ENCODE measurements at regions not wholly inside any gene's neighbourhood (a gene's known extent, or its start where the extent isn't known, plus 50 kb on each side); places are given as distances from the start of the nearest gene placed in this dataset.
A peak's percentile ranks its signal among the peaks of the same experiment; 100 is the strongest.

DNA sequence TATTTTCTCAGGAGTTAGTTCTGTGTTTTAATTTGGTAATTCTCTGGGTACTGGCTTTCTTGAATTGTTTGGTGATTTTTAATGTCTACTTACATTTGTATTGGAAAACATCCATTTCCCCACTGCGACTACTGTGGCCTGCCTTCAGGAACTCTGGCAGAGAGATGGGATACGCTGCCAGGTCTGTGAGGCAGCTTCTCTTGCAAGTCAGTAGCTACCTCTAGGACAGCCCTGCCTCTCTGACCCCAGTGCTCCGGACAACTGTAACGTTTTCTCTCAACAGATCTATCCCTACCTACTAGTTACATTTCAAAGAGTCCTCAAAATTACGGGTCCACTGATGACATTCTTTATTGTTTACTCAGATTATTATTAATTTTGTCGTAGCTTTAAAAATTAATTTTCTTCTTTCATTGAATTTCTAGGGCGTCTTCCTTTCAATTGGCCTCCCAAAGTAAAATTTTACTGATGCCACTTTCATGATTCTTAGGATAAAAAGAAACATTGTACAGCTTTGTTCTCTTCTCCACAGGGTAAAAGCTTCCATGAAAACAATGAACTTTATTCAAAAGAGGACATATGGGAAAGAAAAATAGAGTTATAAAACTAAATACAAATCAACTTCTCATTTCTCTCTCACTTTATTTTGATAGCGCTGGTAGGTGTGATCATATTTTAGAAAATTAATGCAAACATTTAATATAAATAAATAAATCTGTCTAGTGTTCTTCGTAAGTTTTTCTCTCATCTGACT, 123.2 kb upstream of the GOLGA8J start:
- DNase-seq, result peak in 2 of 56 donors; percentile 17 to 29

DNA sequence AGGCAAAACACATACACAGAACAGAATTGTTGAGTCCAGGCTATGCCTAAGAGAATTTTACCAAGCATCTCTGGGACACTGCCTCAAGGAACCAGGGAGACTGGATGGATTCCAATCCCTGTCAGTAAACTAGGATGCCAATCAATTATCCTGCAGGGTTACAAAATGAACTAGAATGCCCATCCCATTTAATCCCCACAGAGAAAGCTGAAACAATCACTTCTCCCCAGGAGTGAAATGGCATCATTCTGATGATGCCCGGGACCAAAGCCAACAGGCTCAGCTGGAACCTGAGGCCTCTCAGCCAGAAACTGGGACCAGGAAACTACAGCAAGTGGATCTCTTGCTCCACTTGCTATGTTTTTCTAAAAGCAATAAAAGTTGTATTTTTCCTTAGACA, 130.0 kb upstream of the TJP1 start:
- DNase-seq, result peak in 41 of 56 donors; percentile 21 to 85 (median 56)

DNA sequence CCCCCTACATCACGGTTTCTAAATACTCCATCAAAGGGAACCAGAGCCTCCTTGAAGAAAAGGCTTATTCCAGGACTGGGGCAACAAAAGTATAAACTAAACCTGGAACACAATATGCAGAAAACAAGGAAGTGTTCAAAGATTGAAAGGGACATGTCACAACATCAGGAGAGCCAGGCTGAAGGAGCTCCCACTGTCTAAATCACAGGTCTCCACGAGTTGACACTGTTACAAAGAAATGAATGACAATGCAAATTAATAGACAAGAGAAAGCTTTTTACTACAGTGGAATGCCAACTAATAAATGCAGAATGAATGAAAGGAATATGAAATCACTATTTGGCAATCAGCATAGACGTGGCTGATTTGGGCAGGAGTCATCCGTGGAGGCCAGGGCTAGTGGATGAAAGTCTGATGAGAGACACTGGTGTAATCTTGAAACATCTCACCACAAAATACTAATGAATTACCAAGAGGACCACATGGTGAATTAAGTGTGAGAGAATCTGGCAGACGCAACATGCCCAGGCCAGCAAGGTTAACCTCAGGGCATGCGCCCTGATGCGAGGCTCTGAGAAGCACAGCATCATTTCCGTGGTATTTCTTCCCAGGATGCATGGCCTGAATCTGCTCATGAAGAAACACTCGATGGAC, 123.8 kb upstream of the TJP1 start:
- no peak for DNase-seq

DNA sequence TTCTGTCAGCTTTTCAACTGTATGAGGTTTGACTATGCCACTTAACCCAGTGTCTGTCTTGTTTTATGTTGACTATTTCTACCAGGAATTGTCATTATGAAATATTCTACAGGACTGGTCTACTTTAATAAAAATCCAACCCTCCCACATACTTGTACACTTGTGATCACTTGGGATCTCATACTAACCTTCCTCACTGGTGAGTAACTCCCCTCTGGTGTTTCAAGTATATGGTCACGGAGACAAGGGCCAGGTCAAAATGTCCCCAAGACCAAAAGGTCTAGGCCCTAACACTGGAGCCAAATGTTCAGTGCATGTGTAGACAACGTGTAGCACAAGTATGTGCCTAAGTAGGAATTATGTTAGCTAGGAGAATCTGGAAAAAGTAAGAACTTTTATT, 122.7 kb upstream of the TJP1 start:
- no peak for DNase-seq

DNA sequence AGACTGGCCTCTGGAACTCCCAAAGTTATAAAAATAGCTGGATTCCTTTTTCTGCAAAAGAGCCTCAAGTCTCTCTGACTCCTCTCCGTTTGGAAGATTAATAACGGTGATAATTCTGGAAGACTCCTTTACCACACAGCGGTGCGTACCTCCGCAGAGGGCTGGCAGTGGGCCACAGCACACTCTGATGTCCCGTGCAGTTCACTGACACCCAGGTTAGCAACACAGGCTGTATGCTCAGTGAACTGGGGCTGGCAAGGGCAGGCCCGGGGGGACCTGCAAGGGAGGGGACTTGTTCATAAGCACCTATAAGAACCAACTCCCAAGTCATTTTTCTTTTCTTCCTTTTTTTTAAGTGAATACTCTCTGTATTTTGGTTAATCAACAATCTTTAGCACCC, 120.3 kb upstream of the TJP1 start:
- DNase-seq, result peak in 1 of 56 donors; percentile 28

DNA sequence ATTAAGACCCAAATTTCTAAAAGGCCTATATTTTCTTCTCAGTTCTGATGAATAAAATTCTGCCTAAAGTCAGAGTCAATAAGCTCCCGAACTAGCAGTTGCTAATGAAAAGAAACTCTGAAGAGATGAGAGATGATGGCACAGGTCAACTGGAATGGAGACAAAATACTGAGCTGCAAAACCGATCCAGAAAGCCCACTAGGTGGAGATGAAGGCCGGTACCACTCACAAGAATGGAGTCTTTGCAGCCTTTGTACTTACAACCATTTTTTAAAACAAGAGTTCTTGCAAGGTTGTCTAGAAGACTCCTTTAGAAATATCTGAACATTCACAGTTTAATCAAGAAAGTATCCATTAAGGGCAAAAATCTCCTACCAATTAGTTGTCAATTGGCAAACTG, 119.9 kb upstream of the TJP1 start:
- DNase-seq, result peak in 11 of 56 donors; percentile 10 to 55 (median 31)

DNA sequence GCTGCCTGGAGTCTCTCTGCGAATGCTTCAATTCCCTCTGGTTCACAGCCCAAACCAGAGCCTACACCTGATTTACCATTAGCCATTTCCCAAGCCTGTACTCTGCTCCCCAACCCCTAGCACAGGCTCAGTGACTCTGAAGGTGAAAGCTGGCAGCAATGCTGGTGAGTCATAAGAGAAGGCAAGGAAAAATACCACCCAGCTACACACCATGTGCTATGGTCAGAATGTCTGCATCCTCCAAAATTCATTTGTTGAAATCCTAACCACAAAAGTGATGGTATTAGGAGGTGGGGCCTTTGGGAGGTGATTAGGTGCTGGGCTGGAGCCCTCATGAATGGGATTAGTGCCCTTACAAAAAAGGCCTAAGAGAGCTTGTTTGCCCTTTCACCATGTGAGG, 117.1 kb upstream of the TJP1 start:
- DNase-seq, result no peak

DNA sequence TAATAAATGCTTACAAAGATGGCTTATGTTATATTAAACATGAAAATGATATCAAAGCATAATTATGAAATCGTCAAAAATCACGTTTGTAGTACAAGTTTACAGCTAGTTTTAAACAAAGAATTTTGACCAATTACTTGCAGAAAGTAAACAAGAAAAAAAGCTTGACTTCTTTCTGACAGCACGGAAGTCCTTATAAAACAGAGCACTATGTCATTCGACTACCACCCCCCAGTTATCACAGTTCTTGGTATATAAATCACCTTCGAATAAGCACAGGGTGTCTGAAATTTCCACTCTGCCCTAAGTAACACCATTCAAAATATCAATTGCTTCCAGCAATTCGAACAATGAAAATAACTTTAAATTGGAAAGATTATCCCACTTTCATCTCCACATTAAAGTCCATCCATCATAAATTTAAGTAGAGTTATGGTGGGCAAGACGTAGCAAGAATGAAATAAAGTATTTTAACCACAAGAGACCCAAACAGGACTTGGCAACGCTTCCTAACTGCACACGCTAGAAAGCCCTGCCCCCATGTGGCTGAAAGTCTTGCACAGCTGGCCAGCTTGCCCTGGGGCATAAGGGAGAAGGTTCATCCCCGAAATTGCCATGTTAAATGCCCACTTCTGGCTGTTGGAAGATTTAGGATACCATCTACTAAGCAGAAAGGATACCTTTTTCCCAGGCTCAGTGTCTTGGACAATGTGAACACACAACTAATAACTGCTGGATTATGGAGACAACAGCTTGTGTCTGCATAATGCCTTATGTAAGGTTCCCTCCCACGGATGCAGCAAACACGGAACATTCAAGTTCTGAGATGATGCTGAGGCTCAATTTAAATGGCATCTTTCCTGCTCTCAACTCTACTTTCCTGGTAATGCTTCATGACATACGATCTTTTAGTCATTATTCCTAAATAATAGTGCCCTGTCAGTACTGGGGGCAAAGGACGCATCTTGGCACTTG, 116.4 kb upstream of the TJP1 start:
- DNase-seq, result peak in 2 of 56 donors; percentile 22 to 31

DNA sequence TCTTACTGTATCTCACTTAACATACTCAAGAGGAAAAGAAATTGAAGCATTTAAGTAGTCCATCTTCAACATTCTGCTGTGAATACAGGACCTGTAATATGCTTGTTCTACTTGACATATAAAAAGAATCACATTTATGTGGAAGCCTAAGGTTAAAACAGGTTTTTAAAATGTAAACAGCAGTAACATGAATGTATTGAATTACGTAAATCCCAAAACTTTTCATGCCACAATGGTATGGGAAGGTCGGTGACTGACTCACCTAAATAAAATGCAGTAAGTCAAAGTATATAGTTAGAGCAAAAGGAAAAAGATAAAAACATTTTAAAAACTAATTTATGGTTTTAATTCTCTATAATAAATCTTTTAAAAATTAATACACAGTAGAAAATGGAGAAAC, 115.7 kb upstream of the TJP1 start:
- DNase-seq, result no peak

DNA sequence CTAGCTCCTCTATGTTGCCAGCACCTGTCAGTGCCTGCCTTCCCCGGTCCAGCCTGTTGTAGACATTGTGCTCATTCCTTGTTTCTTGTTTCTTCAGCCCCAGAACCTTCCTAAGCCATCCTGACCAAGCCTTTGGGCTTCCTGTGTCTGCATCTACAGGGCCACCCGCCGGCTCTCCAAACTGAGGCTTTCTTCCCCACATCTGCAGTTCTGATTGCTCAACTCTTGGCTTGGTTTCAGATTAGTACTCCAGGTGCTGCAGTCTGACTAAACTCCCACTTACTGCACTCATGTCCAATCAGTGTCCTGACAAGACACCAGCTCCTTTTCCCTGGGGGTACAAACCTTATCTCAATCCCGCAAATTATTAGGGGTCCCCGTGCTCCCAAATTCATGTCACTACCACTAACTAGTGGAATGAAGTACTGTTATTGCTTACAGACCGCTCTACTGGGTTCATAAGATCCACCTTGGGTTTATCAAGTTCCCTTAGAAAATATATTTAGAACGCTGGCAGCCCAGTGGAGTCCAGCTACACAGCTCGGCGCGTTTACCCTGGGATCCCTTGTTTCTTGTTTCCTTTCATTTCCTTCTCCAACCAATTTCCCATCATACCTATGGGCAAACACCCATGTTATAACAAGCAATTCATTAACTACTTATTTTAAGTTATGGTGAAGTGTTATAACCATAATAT, 114.2 kb upstream of the TJP1 start:
- DNase-seq, result no peak

DNA sequence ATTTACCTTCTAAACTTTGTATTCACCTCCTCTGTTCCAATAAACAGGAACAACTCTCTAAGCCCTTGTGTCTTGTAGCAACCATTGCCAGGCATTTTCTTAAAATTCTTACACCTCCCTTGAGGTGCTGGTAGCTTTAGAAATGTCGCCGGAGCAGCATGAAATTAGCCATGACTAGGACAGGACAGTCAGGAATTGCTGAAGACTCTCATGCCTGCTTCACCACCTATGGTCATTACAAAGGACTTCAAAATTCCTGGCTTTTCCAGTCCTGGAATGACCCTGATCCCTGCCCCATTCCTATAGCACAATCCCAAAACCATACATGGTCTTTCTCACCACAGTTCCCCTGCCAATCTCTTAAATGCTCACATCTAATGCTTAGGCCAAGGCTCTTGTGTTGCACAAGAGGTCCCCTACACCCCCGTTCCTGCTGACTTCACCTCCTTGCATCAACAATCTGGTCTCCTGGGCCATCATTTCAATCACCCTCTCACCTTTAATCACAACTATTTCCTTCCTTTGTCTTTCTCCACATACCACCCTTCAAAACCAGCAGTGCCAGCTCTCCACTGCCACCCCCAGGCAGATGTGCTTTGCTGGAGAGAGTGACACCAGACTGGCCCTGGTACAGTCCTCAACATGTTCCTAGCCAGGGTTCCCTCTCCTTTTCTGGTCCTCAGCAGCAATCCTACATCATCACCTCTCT, 113.2 kb upstream of the TJP1 start:
- peak in 2 of 56 donors; percentile 17 to 48 for DNase-seq

DNA sequence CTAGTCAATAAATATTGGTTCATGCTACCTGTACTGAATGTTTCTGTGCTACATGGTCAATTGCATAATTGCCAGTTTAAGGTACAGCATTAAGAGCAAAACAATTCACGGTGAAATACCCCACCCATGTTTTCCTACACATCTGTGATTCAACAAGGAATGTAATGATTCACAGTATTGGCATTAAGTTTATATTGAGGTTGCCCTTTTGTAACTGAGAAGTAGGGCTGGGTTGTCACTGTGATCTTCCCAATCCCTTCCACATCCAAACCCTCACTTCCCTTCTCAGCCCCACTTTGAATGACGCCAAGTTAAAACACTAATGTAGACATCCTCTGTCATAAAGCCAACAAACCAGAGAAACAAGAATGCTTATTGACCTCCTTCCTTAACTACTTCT, 112.0 kb upstream of the TJP1 start:
- no peak for DNase-seq

DNA sequence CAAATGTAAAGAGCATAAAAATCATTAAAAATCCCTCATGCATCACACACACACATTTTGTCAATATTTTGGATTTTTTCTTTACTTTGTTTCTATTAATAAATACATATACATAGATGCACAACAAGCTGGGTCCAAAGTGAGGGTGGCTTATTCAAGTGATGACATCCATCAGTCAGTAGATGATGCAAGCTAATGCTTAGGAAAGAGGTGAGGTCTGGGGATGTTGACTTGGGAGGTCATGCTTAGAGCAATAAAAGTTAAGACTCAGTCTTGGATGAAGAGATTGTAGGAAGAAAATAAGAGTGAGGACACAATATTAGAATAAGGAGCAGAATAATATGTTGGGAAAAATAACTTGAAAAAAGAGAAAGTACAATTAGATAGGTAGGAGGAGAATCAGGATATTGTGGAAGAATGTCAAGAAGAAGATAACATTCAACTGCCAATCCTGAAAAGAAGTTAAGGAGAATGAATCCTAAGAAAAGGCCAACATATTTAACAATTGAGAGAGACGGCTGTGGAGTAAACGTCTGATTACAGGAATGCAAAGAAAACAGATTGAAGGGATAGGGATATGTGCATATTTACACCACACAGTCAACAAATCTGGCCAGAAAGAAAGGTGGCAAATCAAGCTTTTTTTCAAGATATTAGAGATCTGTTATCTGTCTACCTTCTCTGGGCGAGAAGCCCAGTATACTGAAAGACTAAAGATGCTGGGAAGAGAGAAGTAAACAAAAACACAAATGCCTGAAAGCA, 111.0 kb upstream of the TJP1 start:
- DNase-seq, result no peak

DNA sequence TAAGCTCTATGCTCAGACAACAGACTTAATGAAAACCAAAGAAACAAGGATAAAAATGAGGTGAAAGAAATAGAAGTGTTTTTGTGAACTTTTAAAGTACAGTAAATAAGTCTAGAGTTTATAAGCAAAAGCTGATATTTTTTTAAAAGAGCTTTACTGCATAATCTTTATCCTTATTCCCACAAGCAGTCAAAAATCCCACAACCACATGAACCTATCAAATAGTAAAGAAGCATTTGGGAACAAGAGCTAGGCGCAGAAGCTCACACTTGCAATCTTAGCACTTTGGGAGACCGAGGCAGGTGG, 103.8 kb upstream of the TJP1 start:
- no peak for DNase-seq

DNA sequence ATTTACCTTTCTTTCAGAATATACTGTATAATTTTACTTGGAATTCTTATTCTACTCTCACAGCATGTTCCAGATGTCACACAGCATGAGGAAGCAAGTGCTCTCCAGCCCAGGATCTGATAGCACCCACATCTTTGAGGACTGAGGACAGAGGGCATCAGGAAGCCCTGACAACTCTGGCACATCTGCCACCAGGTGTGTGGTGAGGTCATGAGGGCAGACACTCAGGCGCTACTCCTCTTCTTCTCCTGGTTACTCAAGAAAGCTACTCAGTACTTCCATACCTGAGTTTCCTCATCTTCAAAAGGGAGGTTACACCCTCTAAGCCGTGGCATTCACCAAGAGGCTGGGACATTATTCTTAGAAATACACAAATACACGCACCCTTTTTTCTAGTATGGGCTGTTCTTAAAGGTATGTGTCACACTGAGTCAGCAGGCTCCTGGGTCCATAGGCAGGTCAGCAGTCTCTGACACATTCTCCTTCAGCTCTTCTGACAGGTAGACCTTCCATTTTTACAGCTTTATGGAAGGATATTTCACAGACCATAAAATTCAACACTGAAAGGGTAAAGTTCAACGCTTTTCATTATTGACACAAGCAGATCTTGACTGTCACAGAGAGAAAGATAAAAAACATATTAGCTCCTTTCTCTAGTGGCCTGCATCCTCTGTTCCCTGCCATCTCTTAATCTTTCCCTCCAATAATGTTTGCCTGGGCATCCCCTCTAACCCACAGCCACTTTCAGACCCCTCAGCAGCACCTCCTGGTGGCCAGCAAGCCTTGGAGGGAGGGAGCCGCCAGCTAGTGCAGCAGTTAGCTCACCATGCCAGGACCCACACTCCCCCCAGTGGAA, 103.2 kb upstream of the TJP1 start:
- DNase-seq, result peak in 18 of 56 donors; percentile 14 to 66 (median 37)

DNA sequence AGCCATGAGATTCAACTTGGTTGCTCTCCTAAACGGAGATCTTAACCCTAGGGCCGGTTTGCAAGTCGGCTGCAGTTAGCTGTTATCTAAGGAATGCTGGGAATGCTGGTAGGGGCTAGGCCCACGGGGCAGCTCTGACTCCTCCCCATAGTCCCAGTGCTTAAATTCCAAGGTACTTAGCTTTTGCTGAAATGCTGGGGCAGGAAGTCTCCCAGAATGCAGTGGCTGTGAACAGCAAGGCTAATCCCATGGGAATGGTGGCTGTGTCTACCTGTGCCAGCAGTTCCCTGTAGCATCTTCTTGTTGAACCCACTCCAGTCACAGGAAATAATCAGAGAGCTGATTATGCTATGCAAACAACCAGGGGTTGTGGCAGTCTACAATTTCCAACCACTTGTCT, 102.5 kb upstream of the TJP1 start:
- DNase-seq, result no peak

DNA sequence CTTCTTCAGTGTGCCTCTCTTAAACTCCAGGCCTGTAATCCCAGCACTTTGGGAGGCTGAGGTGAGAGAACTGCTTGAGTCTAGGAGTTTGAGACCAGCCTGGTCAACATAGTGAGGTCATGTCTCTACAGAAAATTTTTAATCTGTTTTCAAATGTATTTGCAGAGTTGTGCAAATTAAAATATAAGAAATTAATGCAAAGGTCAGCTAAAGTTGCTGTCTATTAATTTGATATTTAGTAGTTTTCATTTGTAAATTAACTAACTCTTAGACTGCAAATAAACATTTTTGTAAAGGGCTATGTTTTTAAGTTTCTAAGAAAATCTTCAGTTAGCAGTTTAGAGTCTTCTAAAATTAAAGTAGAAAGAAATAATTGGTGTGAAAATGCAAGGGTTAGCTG, 99.9 kb upstream of the TJP1 start:
- DNase-seq, result no peak

DNA sequence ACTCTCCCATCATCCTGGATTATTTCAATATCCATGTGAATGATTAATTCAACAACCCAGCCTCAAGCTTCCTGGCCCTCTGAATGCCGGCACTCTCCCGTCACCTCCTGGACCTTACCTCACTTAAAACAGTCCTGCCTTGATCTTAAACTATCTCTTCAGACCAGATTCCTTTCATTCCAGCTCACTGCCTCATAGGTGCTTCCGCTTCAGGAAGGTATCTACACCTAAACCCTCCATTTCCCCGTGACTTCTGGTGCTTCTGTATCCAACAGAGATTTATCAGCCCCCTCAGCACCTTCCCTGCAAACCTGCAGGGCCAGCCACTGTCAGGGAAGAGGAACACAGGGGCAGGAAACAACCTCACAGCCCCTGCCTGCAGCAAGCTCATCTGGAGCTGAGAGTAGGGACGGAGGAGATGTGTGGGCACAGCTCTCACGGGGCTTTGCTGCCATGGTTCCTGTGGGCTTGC, 98.9 kb upstream of the TJP1 start:
- DNase-seq, result peak in 2 of 56 donors; percentile 12 to 19

DNA sequence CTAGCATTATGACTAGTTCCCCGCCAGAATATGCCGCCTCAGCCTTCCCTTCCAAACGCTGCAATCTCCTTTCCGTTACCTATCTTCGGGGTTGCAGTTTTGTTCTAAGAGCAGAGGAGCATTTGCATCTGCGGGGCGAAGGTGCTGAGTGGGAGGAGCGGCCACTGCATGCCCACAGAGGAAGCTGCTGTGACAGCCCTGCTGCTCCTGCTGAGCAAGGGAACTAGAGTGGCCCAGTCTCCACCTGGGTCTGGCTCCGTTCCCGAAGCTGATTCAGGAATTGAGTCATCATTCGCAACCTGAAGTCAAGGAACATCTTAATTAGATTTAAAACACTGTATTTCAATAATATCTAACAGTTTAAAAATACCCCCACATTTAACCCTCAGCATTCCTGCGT, 98.2 kb upstream of the TJP1 start:
- DNase-seq, result peak in 22 of 56 donors; percentile 17 to 76 (median 42)

Measured in nucleus accumbens (tissue), 56 donors.